ENCODE measurements at regions not wholly inside any gene's neighbourhood (a gene's known extent, or its start where the extent isn't known, plus 50 kb on each side); places are given as distances from the start of the nearest gene placed in this dataset.

- DNase-seq = peak in 1 of 14 donors; percentile 6
Measured at GRCh38 chr4:63618883-63619718, 790.1 kb downstream of the TECRL start.

DNA sequence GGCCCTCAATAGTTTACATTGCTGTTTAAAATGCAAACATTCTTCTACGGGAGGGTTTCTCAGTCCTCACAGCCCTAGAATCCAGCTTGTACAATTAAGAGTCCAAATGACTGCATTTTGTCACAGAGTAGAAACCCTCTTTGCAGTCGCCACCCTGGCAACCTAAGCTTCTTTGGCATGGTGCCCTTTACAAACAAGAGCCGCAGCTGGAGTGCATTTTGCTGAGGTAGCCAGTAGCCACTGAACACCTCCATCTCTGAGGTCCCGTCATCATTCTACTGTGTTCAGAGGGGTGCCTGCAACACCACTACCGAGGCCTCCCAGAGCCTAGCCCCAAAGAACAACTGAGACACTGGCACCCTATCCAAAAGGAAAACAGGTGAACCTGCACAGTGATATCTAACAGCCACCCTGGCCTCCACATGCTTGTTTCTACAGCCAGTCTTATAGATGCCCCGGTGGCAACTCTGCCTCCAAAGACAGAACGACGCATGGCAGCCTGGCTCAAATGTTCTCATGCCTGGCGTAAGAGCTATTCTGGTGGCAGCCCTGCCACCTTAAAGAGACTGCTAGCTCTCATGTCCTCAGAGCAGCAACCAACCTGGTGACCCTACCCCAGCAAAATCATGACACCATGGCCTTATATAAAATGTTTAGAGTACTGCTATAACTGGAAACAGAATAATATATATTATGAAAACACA lies 801.9 kb downstream of the TECRL start:
- no peak for DNase-seq

GRCh38 chr4:63589796-63590195 lies 819.5 kb downstream of the TECRL start:
- no peak for DNase-seq

DNA sequence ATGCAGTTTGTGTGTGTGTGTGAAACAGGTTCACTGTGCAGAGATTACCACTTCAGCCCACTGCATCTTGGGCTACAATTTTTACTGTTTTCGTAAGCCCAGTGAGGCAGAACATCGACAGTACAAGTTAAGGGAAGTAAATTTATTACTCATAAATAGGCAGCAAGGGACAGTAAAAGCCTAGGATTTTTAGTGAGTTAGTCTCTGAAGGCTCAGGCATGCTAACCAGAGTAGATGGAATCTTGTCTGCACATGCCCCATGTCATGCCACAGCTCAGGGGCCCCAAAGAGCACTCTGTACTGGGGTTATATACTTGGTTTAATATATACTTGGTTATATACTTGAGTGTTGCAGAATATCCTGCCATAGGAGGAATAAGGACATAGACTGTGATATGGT lies 825.7 kb downstream of the TECRL start:
- DNase-seq = no peak

- no peak for DNase-seq
Measured at GRCh38 chr4:63583007-63583406, 826.2 kb downstream of the TECRL start.

GRCh38 chr4:63580796-63581475 lies 828.3 kb downstream of the TECRL start:
- no peak for DNase-seq

DNA sequence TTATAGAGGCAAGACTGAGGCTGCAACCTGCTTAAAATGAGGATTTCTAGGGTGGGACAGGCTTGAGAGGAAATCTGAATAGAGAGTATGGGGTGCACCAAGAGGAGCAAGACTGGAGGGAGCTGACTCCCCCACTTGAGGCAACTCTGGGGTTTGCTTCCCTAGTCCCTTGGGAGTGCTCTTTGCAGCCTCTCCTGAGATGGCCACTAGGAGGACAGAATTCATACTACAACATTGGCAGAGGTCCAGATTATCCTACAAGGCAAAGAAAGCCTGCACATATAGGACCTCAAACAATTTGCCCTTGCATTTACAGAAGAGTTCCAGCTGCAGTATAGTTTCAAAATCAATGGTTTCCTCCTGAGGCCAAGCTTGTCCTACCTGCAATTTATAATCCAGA lies 830.9 kb downstream of the TECRL start:
- no peak for DNase-seq

- no peak for DNase-seq
Measured at GRCh38 chr4:63566658-63567057, 842.6 kb downstream of the TECRL start.

DNA sequence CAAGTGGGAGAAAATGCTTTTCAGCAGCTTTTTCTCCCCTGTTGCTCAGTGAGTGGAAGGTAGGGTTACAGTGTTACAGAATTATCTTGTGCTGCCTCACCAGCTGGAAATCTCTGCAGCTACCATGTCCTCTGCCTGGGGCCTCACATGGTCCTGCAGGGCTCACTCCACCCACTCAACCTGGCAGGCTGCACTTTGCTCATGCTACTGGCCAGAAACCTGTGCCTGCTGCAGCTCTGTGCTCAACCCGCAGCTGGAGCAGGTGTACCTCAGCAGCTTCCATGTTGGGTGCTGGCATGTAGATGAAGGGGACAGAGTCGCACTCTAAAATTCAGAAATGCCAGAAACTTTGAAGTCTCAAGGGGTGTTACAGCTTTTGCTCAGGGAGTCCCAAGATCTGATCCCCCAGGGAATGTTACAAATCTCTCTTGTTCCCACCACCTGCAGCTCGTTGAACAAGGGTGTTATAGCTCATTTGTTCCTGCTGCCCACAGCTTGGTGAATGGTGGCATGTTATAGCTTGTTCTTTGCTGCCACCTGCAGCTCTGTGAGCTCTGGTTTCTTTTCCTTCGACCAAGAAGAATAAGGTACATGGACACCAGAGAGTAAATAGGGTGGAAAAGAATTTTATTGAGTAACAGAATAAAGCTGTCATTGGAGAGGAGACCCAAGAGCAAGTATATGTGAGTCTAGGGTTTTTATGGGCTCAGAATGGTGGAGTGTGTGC lies 845.8 kb downstream of the TECRL start:
- DNase-seq = no peak

DNA sequence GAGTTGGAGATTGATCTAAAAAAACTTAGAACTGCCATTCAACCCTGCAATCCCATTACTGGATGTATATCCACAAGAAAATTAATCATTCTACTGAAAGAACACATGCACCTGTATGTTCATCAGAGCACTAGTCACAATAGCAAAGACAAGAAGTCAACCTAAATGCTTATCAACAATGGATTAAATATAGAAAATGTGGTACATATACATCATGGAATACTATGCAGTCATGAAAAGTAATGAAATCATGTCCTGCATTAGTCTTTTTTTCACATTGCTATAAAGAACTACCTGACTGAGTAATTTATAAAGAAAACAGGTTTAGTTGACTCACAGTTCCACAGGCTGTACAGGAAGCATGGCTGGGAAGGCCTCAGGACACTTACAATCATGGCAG lies 850.5 kb downstream of the TECRL start:
- DNase-seq = no peak

DNA sequence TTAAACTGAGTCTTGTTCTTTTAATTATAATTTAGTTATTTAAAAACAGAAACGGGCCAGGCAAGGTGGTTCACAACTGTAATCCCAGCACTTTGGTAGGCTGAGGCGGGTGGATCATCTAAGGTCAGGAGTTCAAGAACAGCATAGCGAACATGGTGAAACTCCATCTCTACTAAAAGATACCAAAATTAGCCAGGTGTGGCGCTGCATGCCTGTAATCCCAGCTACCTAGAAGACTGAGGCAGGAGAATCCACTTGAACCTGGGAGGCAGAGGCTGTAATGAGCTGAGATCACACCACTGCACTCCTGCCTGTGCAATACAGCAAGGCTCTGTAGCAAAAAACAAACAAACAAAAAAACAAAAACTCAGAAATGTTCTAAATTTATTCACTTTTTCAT lies 852.9 kb downstream of the TECRL start:
- no peak for DNase-seq

GRCh38 chr4:63553123-63553522 lies 856.1 kb downstream of the TECRL start:
- DNase-seq = no peak

GRCh38 chr4:63541828-63542227 lies 867.4 kb downstream of the TECRL start:
- DNase-seq = no peak

- no peak for DNase-seq
Measured at GRCh38 chr4:63529581-63530337, 879.5 kb downstream of the TECRL start.

GRCh38 chr4:63528256-63528991 lies 880.8 kb downstream of the TECRL start:
- DNase-seq = no peak

- no peak for DNase-seq
Measured at GRCh38 chr4:63526251-63526650, 883.0 kb downstream of the TECRL start.

- DNase-seq = no peak
Measured at GRCh38 chr4:63524764-63525163, 884.5 kb downstream of the TECRL start.

DNA sequence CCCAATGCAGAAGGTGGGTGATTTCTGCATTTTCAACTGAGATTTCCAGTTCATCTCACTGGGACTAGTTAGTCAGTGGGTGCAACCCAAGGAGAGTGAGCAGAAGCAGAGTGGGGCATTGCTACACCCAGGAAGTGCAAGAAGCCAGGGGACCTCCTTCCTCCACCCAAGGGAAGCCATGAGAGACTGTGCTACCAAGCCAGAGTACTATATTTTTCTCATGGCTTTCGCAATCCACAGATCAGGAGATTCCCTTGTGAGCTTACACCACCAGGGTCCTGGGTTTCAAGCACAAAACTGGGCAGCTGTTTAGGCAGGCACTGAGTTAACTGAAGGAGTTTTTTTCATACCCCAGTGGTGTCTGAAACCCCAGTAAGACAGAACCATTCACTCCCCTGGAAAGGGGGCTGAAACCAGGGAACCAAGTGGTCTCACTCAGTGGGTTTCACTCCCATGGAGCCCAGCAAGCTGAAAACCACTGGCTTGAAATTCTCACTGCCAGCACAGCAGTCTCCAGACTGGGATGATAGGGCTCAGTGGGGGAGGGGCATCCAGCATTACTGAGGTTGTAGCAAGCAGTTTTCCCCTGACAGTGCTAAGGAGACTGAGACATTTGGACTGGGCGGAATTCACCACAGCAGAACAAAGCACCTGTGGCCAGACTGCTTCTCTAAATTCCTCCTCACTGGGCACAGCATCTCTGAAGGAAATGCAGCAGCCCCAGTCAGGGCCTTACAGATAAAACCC lies 903.4 kb downstream of the TECRL start:
- DNase-seq = no peak

DNA sequence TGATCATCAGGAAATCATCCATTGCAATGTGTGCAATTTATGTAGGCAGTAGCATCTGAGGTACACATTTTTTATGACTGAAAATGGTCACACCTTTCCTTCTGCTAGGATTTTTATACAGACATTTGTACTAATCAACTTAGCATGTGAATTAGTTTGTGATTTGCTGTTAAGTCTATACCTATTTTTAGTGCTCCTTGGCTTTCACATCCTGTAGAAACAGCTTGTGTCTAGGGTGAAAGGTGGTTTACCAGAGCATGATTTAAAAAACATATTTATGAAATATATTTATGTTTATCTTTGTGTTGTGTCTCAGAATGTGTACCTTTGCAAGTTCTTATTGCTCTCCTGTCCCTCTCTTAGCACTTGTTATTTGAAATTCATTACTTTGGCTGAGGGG lies 916.0 kb downstream of the TECRL start:
- no peak for DNase-seq

DNA sequence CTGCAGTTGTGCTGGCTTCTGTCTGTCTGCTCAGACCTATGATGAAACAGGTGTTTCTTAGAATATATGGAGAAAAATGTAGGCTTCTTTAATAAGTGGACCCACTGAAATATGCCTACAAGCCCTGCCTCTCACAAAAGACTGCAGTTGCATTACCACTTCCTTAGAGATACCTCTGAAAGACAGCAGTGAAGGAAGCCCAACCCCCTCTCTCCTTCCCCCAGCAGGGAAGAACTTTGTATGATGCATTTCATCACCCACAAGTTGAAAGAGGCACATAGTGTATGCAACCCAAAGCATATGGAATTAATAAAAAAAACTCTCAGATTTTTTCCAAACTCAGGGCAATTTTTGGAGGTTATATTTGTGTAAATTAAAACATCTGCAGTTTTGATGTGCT lies 916.7 kb downstream of the TECRL start:
- DNase-seq = no peak

GRCh38 chr4:63464393-63464792 lies 944.9 kb downstream of the TECRL start:
- DNase-seq = no peak

Data from C1 segment of cervical spinal cord (tissue), 14 donors.